NCI-H146 (cell line): ENCODE measurements at regions not wholly inside any gene's neighbourhood (a gene's known extent, or its start where the extent isn't known, plus 50 kb on each side); places are given as distances from the start of the nearest gene placed in this dataset.
"Not testable (repeated sequence)": the region's sequence is repeated elsewhere in the genome, so short reads cannot be mapped to it uniquely, and the experiment has no call there.

Source experiments
- DNase-seq: peaks from one replicate; lab custom pipeline; 2025; lab: John Stamatoyannopoulos, UW

DNA sequence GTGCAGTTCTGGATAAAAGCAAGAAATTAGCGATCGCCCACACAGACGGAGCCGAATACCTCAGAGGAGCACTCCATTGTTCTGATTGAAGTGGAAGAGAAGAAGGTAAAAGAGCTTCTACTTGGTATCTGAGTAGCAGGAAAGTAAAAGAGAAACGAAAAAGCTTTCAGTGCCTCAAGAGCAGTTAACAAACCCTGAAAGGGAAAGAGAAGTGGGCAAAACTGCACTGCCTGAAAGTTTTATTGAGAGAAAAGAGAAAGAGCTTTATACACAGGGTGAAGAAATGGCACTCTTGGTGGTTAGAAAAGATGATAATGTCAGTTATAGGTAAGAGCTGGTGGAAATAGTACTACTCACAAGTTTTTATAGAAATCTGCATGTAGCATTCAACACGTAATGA lies 192.8 kb downstream of the CDCA7 start:
- no peak for DNase-seq

DNA sequence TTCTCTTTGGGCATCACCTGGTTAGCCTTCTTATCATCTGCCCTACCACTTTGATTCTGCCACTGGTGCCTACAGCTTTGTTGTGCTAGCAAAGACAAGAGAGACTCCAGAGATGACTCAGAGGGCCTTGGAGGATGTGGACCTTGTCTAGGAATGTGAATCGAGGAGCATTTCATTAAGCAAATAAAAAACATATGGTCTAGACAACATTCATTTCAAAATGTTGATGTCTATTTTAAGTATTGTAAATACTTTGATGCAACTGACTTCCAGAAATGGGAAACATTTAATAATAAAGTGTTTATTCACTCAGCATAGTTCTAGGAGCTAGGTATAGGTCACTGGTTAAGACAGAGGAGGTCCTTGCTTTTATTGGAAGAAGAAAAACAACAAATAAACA lies 195.5 kb downstream of the CDCA7 start:
- no peak for DNase-seq

GRCh38 chr2:173552531-173552930 lies 197.9 kb downstream of the CDCA7 start:
- DNase-seq = no peak

GRCh38 chr2:173553593-173553992 lies 198.9 kb downstream of the CDCA7 start:
- no peak for DNase-seq

DNA sequence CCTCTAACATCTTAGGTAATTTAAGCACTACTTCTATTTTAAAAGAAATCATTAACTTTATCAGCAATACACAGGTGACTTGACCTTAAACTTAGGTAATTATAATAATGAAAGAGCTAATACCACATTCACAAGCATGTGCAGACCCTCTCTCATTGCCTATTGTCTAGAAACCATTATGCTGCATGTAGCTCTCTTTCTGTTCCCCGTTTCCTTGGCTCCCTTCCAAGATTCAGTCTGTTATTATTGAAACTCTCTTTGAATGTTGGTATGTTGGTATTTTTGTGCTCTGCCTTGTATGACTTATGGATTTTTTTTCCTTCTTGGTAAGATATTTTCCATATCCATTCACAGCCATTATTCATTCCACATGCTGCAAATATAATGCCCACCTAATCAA lies 201.2 kb downstream of the CDCA7 start:
- peak; percentile 29 for DNase-seq

- no peak for DNase-seq
These were observed 202.1 kb downstream of the CDCA7 start for GRCh38 chr2:173556816-173557215.

DNA sequence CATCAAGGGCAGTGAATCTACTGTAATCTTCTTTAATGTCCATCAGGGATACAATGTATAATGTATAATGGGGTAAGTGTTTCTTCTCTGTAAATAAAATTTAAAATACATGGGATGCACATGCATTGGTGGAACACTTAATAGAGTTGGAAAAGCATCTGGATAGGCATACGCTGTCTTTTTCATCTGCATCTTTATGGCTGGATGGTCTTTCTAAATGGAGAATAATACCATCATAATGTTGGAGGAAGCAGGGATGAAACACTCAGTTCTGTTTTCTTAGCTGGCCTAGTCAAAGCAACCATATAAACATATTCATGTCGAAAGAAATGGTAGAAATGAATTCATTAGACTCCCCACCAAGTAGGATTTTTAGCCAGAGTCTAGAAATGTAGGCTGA lies 202.8 kb downstream of the CDCA7 start:
- no peak for DNase-seq

DNA sequence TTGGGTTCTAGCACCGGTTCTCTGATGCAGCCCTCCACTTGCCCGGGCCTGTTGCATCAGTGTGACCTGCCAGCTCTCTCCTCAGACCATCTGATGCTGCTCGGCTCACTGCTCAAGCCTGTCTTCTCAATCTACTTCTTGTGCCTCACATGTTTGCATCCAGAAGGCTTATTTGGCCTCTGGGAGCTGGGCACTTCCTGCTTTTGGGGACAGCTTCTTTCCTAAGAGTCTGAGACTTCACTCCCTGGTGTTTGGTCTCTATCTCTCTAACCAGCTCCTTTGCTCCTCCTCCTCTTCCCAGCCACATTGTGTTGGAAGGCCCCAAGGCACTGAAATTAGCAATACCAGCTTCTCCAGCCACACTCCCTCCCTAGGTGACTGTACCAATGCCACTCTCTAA lies 212.8 kb downstream of the CDCA7 start:
- no peak for DNase-seq

DNA sequence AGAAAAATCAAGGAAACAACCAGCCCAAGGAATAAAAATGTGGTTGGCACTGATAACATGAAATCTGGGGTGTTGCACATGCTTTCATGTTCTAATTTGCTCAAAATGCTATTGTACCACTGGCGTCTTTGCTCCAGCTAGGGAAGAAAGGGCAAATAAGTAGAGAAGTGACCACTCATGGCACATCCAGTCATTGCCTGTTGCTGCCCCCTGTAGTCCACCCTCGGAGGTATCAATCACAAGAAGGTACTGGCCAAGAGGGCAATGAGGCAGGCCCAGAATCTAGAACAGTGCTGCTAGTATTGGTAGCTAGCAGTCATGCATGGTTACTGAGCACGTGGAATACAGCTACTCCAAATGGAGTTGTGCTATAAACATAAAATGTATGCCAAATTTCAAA lies 213.4 kb downstream of the CDCA7 start:
- peak; percentile 2 for DNase-seq

- DNase-seq = peak; percentile 10
These were observed 216.5 kb downstream of the CDCA7 start for GRCh38 chr2:173571021-173571821.

DNA sequence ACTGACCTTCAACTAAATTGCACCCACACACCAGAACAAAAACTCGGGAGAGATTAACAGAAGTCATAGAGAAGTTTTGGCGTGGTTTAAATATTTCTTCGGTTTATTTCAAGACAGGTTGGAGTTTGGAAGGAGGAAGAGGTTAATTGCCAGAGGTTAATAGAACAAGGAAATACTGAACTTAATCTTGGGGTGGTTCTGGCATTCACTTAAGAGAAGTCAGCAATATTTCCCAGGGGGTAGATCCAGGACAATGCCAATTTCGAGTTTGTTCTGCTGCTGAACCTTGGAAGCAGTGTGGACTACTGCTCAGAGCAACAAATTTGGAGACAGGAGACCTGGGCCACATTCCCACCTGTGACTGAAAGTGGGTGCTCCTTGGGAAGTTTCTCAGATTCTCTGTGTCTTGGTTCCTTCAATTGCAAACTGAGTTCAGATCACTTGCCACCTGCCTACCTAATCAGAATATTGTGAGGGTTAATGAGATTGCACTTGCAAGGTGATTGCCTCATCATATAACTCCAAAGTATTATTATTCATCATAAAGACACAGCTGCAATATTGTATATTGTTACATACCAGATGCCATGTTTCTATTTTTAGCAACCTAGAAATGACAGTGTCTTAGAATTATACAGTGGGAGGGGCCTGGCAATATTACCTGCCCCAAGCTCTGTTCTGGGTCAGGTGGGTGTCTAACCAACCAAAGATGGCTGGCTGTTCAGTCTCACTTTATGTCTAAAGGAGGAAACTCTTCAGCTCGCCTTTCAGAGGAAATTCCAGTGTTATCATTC lies 217.4 kb downstream of the CDCA7 start:
- no peak for DNase-seq

GRCh38 chr2:173572848-173573247 lies 218.2 kb downstream of the CDCA7 start:
- DNase-seq = no peak

DNA sequence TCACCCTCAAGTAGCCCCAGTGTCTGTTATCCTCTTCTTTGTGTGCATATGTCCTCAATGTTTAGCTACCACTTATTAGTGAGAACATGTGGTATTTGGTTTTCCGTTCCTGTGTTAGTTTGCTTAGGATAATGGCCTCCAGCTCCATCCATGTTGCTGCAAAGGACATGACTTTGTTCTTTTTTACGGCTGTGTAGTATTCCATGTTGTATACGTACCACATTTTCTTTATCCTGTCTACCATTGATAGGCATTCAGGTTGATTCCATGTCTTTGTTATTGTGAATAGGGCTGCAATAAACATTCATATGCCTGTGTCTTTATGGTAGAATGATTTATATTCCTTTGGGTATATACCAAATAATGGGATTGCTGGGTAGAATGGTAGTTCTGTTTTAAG lies 219.1 kb downstream of the CDCA7 start:
- DNase-seq = not testable (repeated sequence)

DNA sequence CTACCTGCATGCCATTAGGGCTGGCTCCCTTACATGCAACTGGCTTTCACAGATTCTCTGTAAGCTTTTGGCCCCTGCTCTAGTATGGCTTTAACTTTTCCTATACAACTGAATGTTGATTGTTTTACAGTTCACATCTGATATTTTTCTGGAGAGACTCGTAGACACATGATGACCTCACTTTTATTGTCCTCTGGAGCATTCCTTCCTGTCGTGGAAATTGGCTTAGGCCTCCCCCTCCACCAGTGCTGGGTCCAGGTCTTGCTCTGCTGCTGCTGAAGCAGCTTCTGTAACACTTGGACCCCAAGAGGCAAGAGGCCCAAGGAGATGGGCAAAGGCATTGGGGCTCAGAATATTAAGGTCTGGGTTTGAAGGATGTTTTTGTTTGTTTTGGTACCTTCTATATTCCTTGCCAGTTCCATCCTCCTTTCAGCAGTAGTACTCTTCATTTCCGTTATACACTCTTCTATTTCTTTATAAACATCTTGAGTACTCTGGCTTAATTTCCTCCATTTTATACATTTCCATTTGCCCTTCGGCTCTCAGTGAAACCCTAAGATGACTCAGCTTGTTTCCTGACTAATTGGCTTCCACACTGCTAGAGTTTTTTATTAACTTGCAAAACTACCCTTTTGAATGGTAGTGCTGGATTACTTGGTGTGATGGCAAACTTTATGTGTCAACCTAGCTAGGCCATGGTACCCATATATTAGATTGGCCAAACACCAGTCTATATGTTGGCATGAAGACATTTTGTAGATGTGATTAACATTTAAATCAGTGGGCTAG lies 219.8 kb downstream of the CDCA7 start:
- DNase-seq = no peak

- no peak for DNase-seq
These were observed 223.9 kb downstream of the CDCA7 start for GRCh38 chr2:173578404-173579107.

- DNase-seq = no peak
These were observed 225.7 kb downstream of the CDCA7 start for GRCh38 chr2:173580351-173580750.

GRCh38 chr2:173580956-173581355 lies 226.3 kb downstream of the CDCA7 start:
- DNase-seq = no peak

- DNase-seq = no peak
These were observed 228.5 kb downstream of the CDCA7 start for GRCh38 chr2:173583196-173583595.

- no peak for DNase-seq
These were observed 229.3 kb downstream of the CDCA7 start for GRCh38 chr2:173584000-173584399.

DNA sequence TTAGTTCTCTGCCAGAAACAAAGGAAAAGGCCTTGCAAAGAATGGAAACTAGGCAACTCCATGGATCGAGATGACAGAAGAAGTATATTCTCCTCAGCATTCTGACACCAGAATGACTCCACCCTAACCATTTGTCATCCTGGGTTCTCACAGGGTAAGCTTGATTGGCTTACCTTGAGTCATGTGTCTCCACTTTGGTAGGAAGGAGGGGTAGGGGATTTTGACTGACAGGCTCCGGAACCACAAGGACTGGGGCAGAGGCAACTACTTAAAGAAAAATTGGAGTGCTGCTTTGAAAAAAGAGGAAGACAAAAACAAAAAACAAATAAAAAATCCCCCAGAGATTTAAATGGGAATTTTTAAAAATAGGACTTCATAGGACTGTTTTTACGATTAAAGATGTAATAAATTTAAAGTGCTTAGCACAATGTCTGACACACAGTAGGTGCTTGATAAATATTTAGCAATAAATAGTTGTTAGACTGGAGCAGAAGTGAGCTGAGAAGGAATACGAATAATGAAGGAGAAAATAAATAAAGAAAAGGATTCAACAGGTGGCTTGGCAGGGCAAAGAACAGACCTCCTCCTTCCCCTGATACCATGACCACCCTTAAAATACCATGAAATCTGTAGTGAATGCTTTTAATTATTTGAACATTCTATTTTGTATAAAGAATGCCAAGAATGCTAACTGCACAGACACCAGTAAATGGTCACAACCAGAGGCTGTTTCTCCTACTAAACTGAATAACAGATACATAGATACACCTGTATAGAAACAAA lies 230.2 kb downstream of the CDCA7 start:
- DNase-seq = no peak

GRCh38 chr2:173588931-173589369 lies 234.3 kb downstream of the CDCA7 start:
- DNase-seq = no peak
